ENCODE measurements at regions not wholly inside any gene's neighbourhood (a gene's known extent, or its start where the extent isn't known, plus 50 kb on each side); places are given as distances from the start of the nearest gene placed in this dataset.
"Not testable (repeated sequence)": the region's sequence is repeated elsewhere in the genome, so short reads cannot be mapped to it uniquely, and the experiment has no call there.

GRCh38 chr5:166926138-166926537 lies 1365.3 kb upstream of the WWC1 start:
- TF ChIP-seq CTCF (conservative IDR thresholded peaks at IDR 0.05): no peak
- no peak overlapping the region for H3K27ac ChIP-seq

GRCh38 chr5:166926806-166927475 lies 1364.5 kb upstream of the WWC1 start:
- H3K27ac ChIP-seq: not testable (repeated sequence)

GRCh38 chr5:166936351-166936750 lies 1355.1 kb upstream of the WWC1 start:
- no peak for TF ChIP-seq CTCF (conservative IDR thresholded peaks at IDR 0.05)

GRCh38 chr5:166938071-166938470 lies 1353.4 kb upstream of the WWC1 start:
- no peak for TF ChIP-seq CTCF (conservative IDR thresholded peaks at IDR 0.05)
- no peak overlapping the region for H3K27ac ChIP-seq

More at GRCh38 chr5:166936351-166936750, 1355.1 kb upstream of the WWC1 start:
- no peak overlapping the region for H3K27ac ChIP-seq

- no peak for TF ChIP-seq CTCF (conservative IDR thresholded peaks at IDR 0.05)
- H3K27ac ChIP-seq: no peak overlapping the region
Observed at GRCh38 chr5:166942948-166943347, 1348.5 kb upstream of the WWC1 start.

- TF ChIP-seq CTCF (conservative IDR thresholded peaks at IDR 0.05): no peak
- no peak overlapping the region for H3K27ac ChIP-seq
Observed at GRCh38 chr5:166947045-166947444, 1344.4 kb upstream of the WWC1 start.

- no peak for TF ChIP-seq CTCF (conservative IDR thresholded peaks at IDR 0.05)
- H3K27ac ChIP-seq: no peak overlapping the region
Observed at GRCh38 chr5:166948679-166949078, 1342.8 kb upstream of the WWC1 start.

GRCh38 chr5:166952048-166952447 lies 1339.4 kb upstream of the WWC1 start:
- H3K27ac ChIP-seq: no peak overlapping the region
- no peak for TF ChIP-seq CTCF (conservative IDR thresholded peaks at IDR 0.05)
